Astrocyte (in vitro differentiated cells and primary cell): ENCODE measurements at regions not wholly inside any gene's neighbourhood (a gene's known extent, or its start where the extent isn't known, plus 50 kb on each side); places are given as distances from the start of the nearest gene placed in this dataset.

ENCODE experiments used
- DNase-seq: peaks from one replicate; pipeline ENCODE4 v3.0.0-alpha.2; 2010; ENCODE audit warnings: low read depth
- FAIRE-seq: peaks from 2 replicates; lab custom pipeline; 2011; peaks lifted over from hg19 to GRCh38; lab: Jason Lieb, UNC
- H2AFZ ChIP-seq: 2 replicates; pipeline ENCODE4 v1.6.0; 2012; ENCODE audit warnings: low read depth, low read length, inconsistent platforms
- H3K27ac ChIP-seq: 2 replicates; pipeline ENCODE4 v1.5.1; 2011; ENCODE audit warnings: low read depth, low read length, inconsistent platforms
- H3K27me3 ChIP-seq: 2 replicates; pipeline ENCODE4 v1.6.0; 2011; ENCODE audit warnings: low read length, inconsistent platforms; ENCODE audit not compliant: insufficient read depth
- H3K36me3 ChIP-seq: 2 replicates; pipeline ENCODE4 v1.5.1; 2011; ENCODE audit warnings: low read length, inconsistent platforms; ENCODE audit not compliant: insufficient read depth
- H3K4me1 ChIP-seq: 2 replicates; pipeline ENCODE4 v1.5.1; 2011; ENCODE audit warnings: low read length, inconsistent platforms; ENCODE audit not compliant: insufficient read depth
- H3K4me2 ChIP-seq: 2 replicates; pipeline ENCODE4 v1.6.0; 2012; ENCODE audit warnings: low read length, inconsistent platforms
- H3K4me3 ChIP-seq: 2 replicates; pipeline ENCODE4 v1.5.1; 2011; ENCODE audit warnings: low read depth, mild to moderate bottlenecking, low read length, inconsistent platforms; ENCODE audit not compliant: insufficient read depth
- H3K79me2 ChIP-seq: 2 replicates; pipeline ENCODE4 v1.6.0; 2012; ENCODE audit warnings: mild to moderate bottlenecking, low read length, inconsistent platforms; ENCODE audit not compliant: insufficient read depth
- H3K9ac ChIP-seq: 2 replicates; pipeline ENCODE4 v1.6.0; 2012; ENCODE audit warnings: mild to moderate bottlenecking, low read length, inconsistent platforms
- H3K9me3 ChIP-seq: 2 replicates; pipeline ENCODE4 v1.5.1; 2012; ENCODE audit warnings: low read depth, mild to moderate bottlenecking, low read length, inconsistent platforms; ENCODE audit not compliant: insufficient read depth
- H4K20me1 ChIP-seq: 2 replicates; pipeline ENCODE4 v1.6.0; 2012; ENCODE audit warnings: low read length, inconsistent platforms; ENCODE audit not compliant: insufficient read depth
- H3K27ac Mint-ChIP-seq: one replicate; pipeline ENCODE4 v1.8.0; 2021; ENCODE audit warnings: mild to moderate bottlenecking, mixed read lengths; ENCODE audit not compliant: unreplicated experiment
- H3K27me3 Mint-ChIP-seq: one replicate; pipeline ENCODE4 v1.8.0; 2021; ENCODE audit warnings: low read depth, mixed read lengths; ENCODE audit not compliant: unreplicated experiment
- H3K36me3 Mint-ChIP-seq: one replicate; pipeline ENCODE4 v1.8.0; 2021; ENCODE audit warnings: low read depth, mixed read lengths; ENCODE audit not compliant: unreplicated experiment
- H3K4me1 Mint-ChIP-seq: one replicate; pipeline ENCODE4 v1.8.0; 2021; ENCODE audit warnings: low read depth, mixed read lengths; ENCODE audit not compliant: unreplicated experiment
- H3K4me3 Mint-ChIP-seq: one replicate; pipeline ENCODE4 v1.8.0; 2021; ENCODE audit warnings: mild to moderate bottlenecking, moderate library complexity, mixed read lengths; ENCODE audit not compliant: unreplicated experiment
- H3K9me3 Mint-ChIP-seq: one replicate; pipeline ENCODE4 v1.8.0; 2021; ENCODE audit warnings: mild to moderate bottlenecking, mixed read lengths; ENCODE audit not compliant: unreplicated experiment
- EZH2 ChIP-seq: IDR thresholded peaks from 2 replicates; pipeline ENCODE4 v1.6.1; 2012; ENCODE audit warnings: mild to moderate bottlenecking, low read length, inconsistent platforms; ENCODE audit not compliant: insufficient read depth
- TF ChIP-seq, protein P1 (sequence below): IDR thresholded peaks from 2 replicates; pipeline ENCODE4 v1.5.1; 2011; ENCODE audit warnings: low read depth, mild to moderate bottlenecking, inconsistent platforms, low read length, moderate library complexity; ENCODE audit not compliant: insufficient read depth

- peaks cover 9% of the 10 kb centered on the region for H3K4me1 Mint-ChIP-seq
- Histone ChIP-seq H3K27me3 (no peaks in the 10 kb centered on the region), H3K9me3 (no peaks in the 10 kb centered on the region), H2AFZ (no peak overlapping the region), H3K27ac (no peak overlapping the region), H3K4me3 (no peak overlapping the region), H3K36me3 (no peaks in the 10 kb centered on the region), H4K20me1 (no peaks in the 10 kb centered on the region), H3K4me1 (no peaks in the 10 kb centered on the region), H3K9ac (no peak overlapping the region), H3K4me2 (no peak overlapping the region), H3K79me2 (no peaks in the 10 kb centered on the region)
- DNase-seq = no peak
- H3K36me3 Mint-ChIP-seq = no peaks in the 10 kb centered on the region
- no peaks in the 10 kb centered on the region for H3K9me3 Mint-ChIP-seq
- no peak for FAIRE-seq
- no peak overlapping the region for H3K4me3 Mint-ChIP-seq
- H3K27me3 Mint-ChIP-seq = peaks cover 18% of the 10 kb centered on the region
- TF ChIP-seq, protein P1, sequence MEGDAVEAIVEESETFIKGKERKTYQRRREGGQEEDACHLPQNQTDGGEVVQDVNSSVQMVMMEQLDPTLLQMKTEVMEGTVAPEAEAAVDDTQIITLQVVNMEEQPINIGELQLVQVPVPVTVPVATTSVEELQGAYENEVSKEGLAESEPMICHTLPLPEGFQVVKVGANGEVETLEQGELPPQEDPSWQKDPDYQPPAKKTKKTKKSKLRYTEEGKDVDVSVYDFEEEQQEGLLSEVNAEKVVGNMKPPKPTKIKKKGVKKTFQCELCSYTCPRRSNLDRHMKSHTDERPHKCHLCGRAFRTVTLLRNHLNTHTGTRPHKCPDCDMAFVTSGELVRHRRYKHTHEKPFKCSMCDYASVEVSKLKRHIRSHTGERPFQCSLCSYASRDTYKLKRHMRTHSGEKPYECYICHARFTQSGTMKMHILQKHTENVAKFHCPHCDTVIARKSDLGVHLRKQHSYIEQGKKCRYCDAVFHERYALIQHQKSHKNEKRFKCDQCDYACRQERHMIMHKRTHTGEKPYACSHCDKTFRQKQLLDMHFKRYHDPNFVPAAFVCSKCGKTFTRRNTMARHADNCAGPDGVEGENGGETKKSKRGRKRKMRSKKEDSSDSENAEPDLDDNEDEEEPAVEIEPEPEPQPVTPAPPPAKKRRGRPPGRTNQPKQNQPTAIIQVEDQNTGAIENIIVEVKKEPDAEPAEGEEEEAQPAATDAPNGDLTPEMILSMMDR = no peak
- no peak for TF ChIP-seq EZH2
- no peak overlapping the region for H3K27ac Mint-ChIP-seq
Observed at GRCh38 chr19:30648866-30649862, 277.0 kb downstream of the ZNF536 start.

DNA sequence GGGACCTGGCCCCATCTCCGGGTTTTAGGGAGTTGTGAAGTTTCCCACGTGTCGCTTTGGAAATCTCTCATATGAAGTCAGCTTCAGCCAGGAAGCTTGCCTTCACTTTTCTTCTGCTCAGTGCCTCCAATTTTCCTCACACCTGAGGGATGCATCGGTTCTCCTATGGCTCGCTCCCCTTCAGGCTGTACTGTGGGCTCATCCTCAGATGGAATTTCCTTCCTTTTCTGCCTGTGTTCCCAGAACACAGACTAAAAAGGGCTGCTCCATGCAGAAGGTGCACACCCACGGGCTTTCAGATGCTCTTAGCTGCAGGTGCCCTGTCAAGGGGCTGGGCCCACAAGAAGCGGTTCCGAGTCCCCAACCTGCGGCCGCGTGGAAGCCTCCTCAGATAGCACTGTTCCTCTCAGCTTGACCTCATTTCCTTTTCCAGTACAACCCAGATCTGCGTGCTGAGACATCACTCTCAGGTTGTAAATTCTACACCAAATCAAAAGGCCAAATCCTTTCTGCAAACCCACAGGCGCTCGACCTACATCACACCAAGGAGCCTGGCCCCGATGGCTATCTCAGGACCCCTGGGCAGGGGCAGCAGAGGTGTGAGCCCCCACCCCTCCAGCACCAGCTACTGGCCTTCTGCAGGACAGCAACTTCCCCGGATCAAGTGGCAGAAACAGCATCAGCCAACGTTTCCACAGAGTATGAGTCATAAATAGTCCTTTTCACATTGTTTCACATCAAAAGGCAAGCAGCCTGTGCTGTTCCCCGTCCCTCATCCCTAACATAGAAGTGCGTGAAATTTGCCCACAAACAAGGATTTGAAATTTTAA, 275.9 kb downstream of the ZNF536 start:
- Histone ChIP-seq H3K27me3 (no peaks in the 10 kb centered on the region), H3K79me2 (no peaks in the 10 kb centered on the region), H3K27ac (no peak overlapping the region), H3K9me3 (no peaks in the 10 kb centered on the region), H3K9ac (no peak overlapping the region), H4K20me1 (no peaks in the 10 kb centered on the region), H2AFZ (no peak overlapping the region), H3K4me3 (no peak overlapping the region), H3K4me1 (no peaks in the 10 kb centered on the region), H3K36me3 (no peaks in the 10 kb centered on the region), H3K4me2 (no peak overlapping the region)
- H3K4me1 Mint-ChIP-seq = peaks cover 9% of the 10 kb centered on the region
- no peaks in the 10 kb centered on the region for H3K36me3 Mint-ChIP-seq
- peaks cover 3% of the 10 kb centered on the region for H3K9me3 Mint-ChIP-seq
- no peak for TF ChIP-seq EZH2
- TF ChIP-seq, protein P1 = peak; percentile 3
- DNase-seq (no peak), FAIRE-seq (no peak)
- H3K27me3 Mint-ChIP-seq = peaks cover 18% of the 10 kb centered on the region
- H3K27ac Mint-ChIP-seq = peak overlapping the region; percentile 34
- no peak overlapping the region for H3K4me3 Mint-ChIP-seq
